ENCODE measurements at regions not wholly inside any gene's neighbourhood (a gene's known extent, or its start where the extent isn't known, plus 50 kb on each side); places are given as distances from the start of the nearest gene placed in this dataset.
A peak's percentile ranks its signal among the peaks of the same experiment; 100 is the strongest.
"Not testable (repeated sequence)": the region's sequence is repeated elsewhere in the genome, so short reads cannot be mapped to it uniquely, and the experiment has no call there.

DNA sequence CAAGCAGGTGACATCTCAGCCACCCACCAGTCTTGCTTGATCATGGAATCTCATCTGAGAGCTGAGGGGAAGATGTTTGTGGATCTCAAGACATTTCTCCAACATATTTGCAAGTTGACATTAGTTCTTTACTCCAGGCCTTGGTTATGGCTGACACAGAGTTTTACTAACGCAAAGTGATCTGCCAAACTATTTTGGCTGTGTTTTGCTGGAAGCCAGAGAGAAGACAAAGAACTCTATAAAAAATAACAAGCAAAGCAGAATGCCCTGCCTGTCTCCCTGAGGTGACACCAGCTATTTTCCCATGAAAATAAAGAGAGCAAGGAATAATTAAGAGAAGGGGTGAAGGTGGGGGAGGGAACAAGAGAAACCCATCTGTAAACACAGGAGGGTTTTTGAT, 286.4 kb downstream of the WDR11 start:
- DNase-seq, result no peak
- Histone ChIP-seq H3K27me3 (no peaks in the 10 kb centered on the region), H3K27ac (no peak overlapping the region), H3K4me3 (replicated peaks in 1 of 3) (no peak overlapping the region), H3K9me3 (no peaks in the 10 kb centered on the region), H3K36me3 (no peaks in the 10 kb centered on the region), H3K4me1 (peaks cover 0 to 6% of the 10 kb centered on the region in 2 donors)
- TF ChIP-seq POLR2A (IDR thresholded peaks at IDR 0.05), result no peak
- TF ChIP-seq, protein P1, sequence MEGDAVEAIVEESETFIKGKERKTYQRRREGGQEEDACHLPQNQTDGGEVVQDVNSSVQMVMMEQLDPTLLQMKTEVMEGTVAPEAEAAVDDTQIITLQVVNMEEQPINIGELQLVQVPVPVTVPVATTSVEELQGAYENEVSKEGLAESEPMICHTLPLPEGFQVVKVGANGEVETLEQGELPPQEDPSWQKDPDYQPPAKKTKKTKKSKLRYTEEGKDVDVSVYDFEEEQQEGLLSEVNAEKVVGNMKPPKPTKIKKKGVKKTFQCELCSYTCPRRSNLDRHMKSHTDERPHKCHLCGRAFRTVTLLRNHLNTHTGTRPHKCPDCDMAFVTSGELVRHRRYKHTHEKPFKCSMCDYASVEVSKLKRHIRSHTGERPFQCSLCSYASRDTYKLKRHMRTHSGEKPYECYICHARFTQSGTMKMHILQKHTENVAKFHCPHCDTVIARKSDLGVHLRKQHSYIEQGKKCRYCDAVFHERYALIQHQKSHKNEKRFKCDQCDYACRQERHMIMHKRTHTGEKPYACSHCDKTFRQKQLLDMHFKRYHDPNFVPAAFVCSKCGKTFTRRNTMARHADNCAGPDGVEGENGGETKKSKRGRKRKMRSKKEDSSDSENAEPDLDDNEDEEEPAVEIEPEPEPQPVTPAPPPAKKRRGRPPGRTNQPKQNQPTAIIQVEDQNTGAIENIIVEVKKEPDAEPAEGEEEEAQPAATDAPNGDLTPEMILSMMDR (IDR thresholded peaks at IDR 0.05), result no peak
- 74% methylated on average over 1 of the region's 1 CpG for WGBS, 2 donors
- intact Hi-C loops (cut with DNase I), result no loop called here

DNA sequence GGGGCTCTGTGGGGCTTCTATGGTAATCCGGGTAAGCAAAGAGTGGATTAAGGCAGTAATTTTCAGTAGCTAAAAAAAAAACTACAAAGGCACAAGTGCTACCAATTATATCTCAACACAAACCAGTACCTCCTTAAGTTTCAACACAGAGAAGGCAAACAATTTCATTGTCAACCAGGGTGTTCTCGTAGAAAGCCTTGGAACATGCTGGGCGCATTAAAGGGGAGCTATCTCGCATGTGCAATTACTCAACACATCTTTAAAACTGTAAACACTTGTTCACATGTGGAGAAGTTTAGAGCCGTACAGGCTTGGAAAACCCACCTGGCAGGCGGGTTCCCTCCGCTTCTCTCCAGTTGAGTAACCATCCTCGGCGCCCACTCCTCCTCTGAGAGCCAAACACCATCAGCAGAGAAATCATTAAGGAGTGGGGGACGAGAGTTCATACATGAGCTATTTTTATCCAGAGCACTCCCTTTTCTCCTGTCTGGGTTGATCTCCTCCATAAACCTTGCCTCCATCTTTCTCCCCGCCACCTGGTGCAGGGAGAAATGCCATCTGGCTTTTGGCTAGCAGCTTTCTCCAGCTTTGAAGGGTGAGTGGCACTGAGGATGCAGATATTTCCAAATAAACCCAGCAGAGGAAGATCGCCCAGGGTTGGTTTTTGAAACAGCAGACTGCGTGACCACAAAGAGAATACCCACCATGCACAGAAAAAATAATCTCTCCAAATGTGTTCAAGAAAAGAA, 287.1 kb downstream of the WDR11 start:
- Histone ChIP-seq H3K9me3 (no peaks in the 10 kb centered on the region), H3K36me3 (no peaks in the 10 kb centered on the region), H3K27ac (no peak overlapping the region), H3K4me1 (no peaks in the 10 kb centered on the region), H3K4me3 (replicated peaks in 1 of 3) (no peak overlapping the region), H3K27me3 (no peaks in the 10 kb centered on the region)
- no peak for DNase-seq
- WGBS, 2 donors, result 81 to 86% methylated on average over 13 of the region's 13 CpGs
- no peak for TF ChIP-seq POLR2A (IDR thresholded peaks at IDR 0.05)
- TF ChIP-seq, protein P1 (IDR thresholded peaks at IDR 0.05), result no peak
- intact Hi-C loops (cut with DNase I), result no loop called here

DNA sequence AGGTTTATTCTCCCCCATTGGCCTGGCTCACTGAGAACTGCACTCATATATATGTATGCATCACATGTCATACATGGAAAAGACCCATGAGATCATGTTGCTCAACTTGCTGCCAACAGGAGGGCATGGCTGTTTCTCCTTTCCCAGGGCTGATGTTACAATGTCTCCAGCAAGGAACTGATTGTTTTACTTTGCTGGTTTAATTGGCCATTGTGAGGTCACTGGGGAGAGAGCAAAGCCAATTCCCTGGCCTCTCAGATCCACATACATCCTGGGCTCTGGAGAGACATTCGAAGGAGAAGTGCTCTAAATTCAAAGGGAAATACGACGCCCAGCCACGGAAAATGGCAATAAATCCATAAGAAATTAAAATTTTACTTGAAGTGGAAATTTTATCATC, 287.8 kb downstream of the WDR11 start:
- no peak overlapping the region for H3K4me3 ChIP-seq (replicated peaks in 1 of 3)
- H3K36me3 ChIP-seq, result no peaks in the 10 kb centered on the region
- intact Hi-C loops (cut with DNase I), result no loop called here
- no peaks in the 10 kb centered on the region for H3K27me3 ChIP-seq
- no peaks in the 10 kb centered on the region for H3K4me1 ChIP-seq
- TF ChIP-seq, protein P1 (IDR thresholded peaks at IDR 0.05), result no peak
- TF ChIP-seq POLR2A (IDR thresholded peaks at IDR 0.05), result no peak
- no peaks in the 10 kb centered on the region for H3K9me3 ChIP-seq
- 82 to 86% methylated on average over 4 of the region's 4 CpGs for WGBS, 2 donors
- no peak for DNase-seq
- H3K27ac ChIP-seq, result no peak overlapping the region

DNA sequence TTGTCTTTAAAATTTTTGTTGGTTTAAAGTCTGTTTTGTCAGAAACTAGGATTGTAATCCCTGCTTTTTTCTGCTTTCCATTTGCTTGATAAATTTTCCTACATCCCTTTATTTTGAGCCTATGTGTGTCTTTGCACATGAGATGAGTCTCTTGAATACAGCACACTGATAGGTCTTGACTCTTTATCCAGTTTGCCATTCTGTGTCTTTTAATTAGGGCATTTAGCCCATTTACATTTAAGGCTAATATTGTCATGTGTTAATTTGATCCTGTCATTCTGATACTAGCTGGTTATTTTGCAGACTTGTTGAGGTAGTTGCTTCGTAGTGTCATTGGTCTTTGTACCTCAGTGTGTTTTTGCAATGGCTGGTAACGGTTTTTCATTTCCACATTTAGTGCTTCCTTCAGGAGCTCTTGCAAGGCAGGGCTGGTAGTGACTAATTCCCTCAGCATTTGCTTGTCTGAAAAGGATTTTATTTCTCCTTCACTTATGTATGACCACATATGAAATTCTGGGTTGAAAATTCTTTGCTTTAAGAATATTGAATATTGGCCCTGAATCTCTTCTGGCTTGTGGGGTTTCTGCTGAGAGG, 294.7 kb downstream of the WDR11 start:
- H3K27ac ChIP-seq; H3K4me1 ChIP-seq; H3K4me3 ChIP-seq (replicated peaks in 1 of 3); DNase-seq; H3K27me3 ChIP-seq; intact Hi-C loops (cut with DNase I); H3K36me3 ChIP-seq; H3K9me3 ChIP-seq: not testable (repeated sequence)
- 40 to 41% methylated on average over 2 of the region's 2 CpGs for WGBS, 2 donors

DNA sequence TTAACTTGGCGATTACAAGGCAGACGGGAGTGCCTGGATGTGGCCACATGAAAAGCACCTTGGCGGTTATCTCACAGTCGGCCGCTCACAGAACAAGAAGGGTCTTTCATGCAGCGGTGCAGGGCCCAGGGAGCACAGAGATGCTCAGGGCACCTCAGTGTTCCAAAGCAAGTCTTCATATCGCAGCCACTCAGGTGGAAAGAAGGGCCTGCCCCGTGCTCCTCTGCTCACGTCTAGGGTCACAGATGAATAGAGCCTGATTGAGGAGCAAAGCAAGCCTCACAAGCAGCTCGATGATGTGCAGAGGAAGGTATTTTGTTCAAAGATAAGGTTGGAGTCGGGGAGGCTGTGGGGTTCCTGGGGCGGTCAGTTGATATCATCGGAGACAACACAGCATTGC, 297.8 kb downstream of the WDR11 start:
- H3K36me3 ChIP-seq, result no peaks in the 10 kb centered on the region
- 34 to 61% methylated on average over 13 of the region's 13 CpGs for WGBS, 2 donors
- intact Hi-C loops (cut with DNase I), result no loop called here
- TF ChIP-seq, protein P1 (IDR thresholded peaks at IDR 0.05), result no peak
- no peak for TF ChIP-seq POLR2A (IDR thresholded peaks at IDR 0.05)
- no peak overlapping the region for H3K4me3 ChIP-seq (replicated peaks in 1 of 3)
- peaks cover 0 to 4% of the 10 kb centered on the region in 2 donors for H3K4me1 ChIP-seq
- peak; percentile 57 to 61 for DNase-seq
- no peaks in the 10 kb centered on the region for H3K9me3 ChIP-seq
- no peaks in the 10 kb centered on the region for H3K27me3 ChIP-seq
- H3K27ac ChIP-seq, result no peak overlapping the region

Measured in thyroid gland (tissue), 4 donors.